BLaER1 treated with 17β-estradiol and CSF1 and Interleukin-3, amounts not matched to agents 10 nM and 100 nM (cell line): ENCODE measurements at regions not wholly inside any gene's neighbourhood (a gene's known extent, or its start where the extent isn't known, plus 50 kb on each side); places are given as distances from the start of the nearest gene placed in this dataset.
A peak's percentile ranks its signal among the peaks of the same experiment; 100 is the strongest.
"Not testable (repeated sequence)": the region's sequence is repeated elsewhere in the genome, so short reads cannot be mapped to it uniquely, and the experiment has no call there.

Experiments
- H3K27ac ChIP-seq, 11 experiments: shearing (Covaris generic); formaldehyde crosslinking; 2 replicates each; pipeline ENCODE4 v1.8.1; 2022
- H3K27me3 ChIP-seq, 11 experiments: shearing (Covaris generic); formaldehyde crosslinking; 2 replicates each; pipeline ENCODE4 v1.8.1; 2022
- H3K36me3 ChIP-seq, 11 experiments: shearing (Covaris generic); formaldehyde crosslinking; 2 replicates each; pipeline ENCODE4 v1.8.1; 2022
- H3K4me1 ChIP-seq, 10 experiments: shearing (Covaris generic); formaldehyde crosslinking; 2 replicates each; pipeline ENCODE4 v1.8.1; 2022
- H3K4me2 ChIP-seq, 11 experiments: shearing (Covaris generic); formaldehyde crosslinking; 2 replicates each; pipeline ENCODE4 v1.8.1; 2022
- H3K4me3 ChIP-seq, 10 experiments: shearing (Covaris generic); formaldehyde crosslinking; 2 replicates each; pipeline ENCODE4 v1.8.1; 2022
- H3K9ac ChIP-seq, 11 experiments: shearing (Covaris generic); formaldehyde crosslinking; 2 replicates each; pipeline ENCODE4 v1.8.1; 2022
- H3K9me3 ChIP-seq, 11 experiments: shearing (Covaris generic); formaldehyde crosslinking; replicated peaks in 1 of 11; 2 replicates each; pipeline ENCODE4 v1.8.1; 2022
- H4K20me1 ChIP-seq, 11 experiments: shearing (Covaris generic); formaldehyde crosslinking; 2 replicates each; pipeline ENCODE4 v1.8.1; 2022
- Cebpa-rat ChIP-seq, 11 experiments: shearing (Covaris generic); IDR thresholded peaks; 2 replicates each; pipeline ENCODE4 v1.8.1; 2022

DNA sequence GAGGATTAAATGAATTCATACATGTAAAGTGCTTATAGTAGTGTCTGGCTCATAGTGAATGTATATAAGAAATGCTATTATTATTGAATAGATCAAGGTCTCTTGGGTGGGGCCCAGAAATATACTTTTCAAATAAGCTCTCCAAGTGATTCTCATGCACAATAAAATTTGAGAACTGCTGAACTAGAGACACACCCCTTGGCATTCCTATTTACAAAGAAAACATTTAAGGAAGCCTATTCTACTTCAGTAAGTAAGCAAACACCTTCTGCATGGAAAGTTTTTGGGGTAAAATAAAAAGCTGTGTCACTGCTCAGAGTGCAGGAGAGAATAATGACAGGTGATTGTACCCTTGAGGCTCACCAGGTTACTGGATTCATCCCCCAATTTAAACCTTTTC, 75.2 kb downstream of the EOMES start:
- Histone ChIP-seq H3K4me1 (no peaks in the 10 kb centered on the region), H3K36me3 (no peaks in the 10 kb centered on the region), H3K27ac (no peak overlapping the region), H3K4me3 (no peak overlapping the region), H3K9me3 (no peaks in the 10 kb centered on the region), H3K27me3 (no peaks in the 10 kb centered on the region), H3K9ac (no peak overlapping the region), H4K20me1 (no peaks in the 10 kb centered on the region), H3K4me2 (no peak overlapping the region)
- no peak for TF ChIP-seq Cebpa-rat (IDR thresholded peaks at IDR 0.05)

DNA sequence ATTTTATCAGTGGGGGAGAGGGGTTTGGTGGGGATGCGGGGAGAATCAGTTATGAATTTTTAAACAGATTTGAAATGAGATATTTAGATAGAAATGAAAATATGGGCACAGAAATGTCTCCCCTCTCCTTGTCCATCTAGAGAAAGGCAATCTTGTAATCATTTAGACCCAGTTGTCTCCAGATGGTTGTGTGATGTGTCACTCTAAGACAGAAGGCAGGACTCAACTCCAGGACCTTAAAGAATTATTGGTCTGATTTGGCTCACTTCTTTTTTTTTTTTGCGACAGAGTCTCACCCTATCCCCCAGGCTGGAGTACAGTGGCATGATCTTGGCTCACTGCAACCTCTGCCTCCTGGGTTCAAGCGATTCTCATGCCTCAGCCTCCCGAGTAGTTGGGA, 77.2 kb downstream of the EOMES start:
- Histone ChIP-seq H3K4me3 (no peak overlapping the region), H3K27ac (no peak overlapping the region), H3K36me3 (no peaks in the 10 kb centered on the region), H3K9me3 (no peaks in the 10 kb centered on the region), H3K4me1 (no peaks in the 10 kb centered on the region), H4K20me1 (no peaks in the 10 kb centered on the region), H3K27me3 (no peaks in the 10 kb centered on the region), H3K9ac (no peak overlapping the region), H3K4me2 (no peak overlapping the region)
- no peak for TF ChIP-seq Cebpa-rat (IDR thresholded peaks at IDR 0.05)

DNA sequence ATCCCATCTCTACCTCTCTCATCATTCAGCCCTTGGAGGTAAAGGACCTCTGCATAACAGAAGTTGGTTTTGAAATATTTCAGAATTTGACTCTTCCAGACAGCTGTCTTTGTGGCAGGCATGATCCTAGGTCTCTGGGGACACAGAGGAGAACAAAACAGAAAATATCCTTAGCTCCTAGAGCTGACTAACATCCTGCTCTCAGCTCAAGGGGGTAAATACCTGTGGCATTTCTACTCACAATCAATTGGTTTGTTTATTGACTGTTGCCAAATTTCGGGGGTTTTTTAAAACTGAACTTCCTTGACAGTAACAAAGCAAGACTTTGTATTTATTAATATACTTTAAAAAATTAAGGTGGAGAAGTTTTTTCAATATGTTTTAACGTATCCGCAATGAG, 78.8 kb downstream of the EOMES start:
- Histone ChIP-seq H3K4me2 (no peak overlapping the region), H3K27me3 (no peaks in the 10 kb centered on the region), H3K9me3 (no peaks in the 10 kb centered on the region), H3K4me3 (no peak overlapping the region), H3K27ac (no peak overlapping the region), H3K36me3 (no peaks in the 10 kb centered on the region), H4K20me1 (no peaks in the 10 kb centered on the region), H3K4me1 (peaks cover 0 to 6% (median 5%) of the 10 kb centered on the region in 10 experiments; a peak in 9 of 20 replicates), H3K9ac (no peak overlapping the region)
- no peak for TF ChIP-seq Cebpa-rat (IDR thresholded peaks at IDR 0.05)

DNA sequence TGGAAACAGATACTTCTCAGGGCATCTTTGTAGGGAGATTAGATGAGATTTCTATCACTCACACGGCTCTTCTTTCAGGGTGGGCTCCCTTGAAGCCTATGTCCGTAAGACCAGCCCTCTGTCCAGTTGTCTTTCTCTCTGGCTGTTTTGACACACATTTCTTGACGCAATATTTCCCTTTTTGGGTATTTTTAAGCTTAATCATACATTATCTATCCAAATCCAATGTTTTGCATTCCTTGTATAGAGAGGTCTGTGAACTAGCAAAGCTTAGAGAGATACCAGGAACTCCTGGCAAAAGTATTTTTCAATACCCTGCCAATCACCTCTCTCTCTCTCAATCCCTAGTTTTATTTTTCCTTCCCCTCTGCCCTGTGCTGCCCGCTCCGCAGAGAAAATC, 79.3 kb downstream of the EOMES start:
- H3K27ac ChIP-seq, result no peak overlapping the region
- no peak for TF ChIP-seq Cebpa-rat (IDR thresholded peaks at IDR 0.05)
- H3K36me3 ChIP-seq, result no peaks in the 10 kb centered on the region
- no peak overlapping the region for H3K4me3 ChIP-seq
- no peaks in the 10 kb centered on the region for H3K9me3 ChIP-seq
- no peak overlapping the region for H3K9ac ChIP-seq
- peaks cover 0 to 6% (median 5%) of the 10 kb centered on the region in 10 experiments; a peak in 9 of 20 replicates for H3K4me1 ChIP-seq
- H3K4me2 ChIP-seq, result no peak overlapping the region
- no peaks in the 10 kb centered on the region for H3K27me3 ChIP-seq
- no peaks in the 10 kb centered on the region for H4K20me1 ChIP-seq

DNA sequence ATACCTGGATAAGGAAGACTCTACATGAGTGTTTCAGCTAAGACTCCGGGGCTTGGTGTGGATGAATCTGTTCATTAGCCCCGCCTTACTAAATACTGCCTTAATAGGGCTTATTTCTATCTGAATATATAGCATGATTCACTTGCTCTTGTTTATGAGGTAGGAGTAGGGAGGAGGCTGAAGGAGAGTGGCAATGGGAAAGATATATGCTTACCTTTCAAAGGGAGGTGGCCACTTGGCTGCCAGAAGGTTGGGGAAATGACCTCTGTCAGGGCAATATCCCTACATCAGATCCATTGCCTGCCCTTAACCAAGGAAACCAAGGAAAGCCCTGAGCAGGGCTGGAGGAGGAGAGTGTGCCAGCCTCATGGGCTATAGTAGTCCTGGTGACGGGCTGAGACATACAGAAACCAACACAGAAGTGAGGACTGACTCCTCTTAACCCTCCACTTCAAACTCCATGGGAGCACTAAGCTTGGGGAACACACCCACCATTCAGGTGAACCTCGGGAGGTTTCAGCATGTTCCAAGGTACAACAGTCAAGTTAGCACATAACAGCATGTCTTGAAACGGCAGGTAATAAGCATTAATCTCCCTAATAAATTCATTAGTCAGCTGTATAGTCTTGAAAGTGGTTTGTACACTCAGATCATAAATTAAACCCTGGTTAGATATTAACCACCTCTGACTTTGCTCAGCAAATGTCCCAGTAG, 80.1 kb downstream of the EOMES start:
- Histone ChIP-seq H3K27me3 (no peaks in the 10 kb centered on the region), H3K4me2 (no peak overlapping the region), H3K27ac (no peak overlapping the region), H3K9ac (no peak overlapping the region), H3K9me3 (no peaks in the 10 kb centered on the region), H4K20me1 (no peaks in the 10 kb centered on the region), H3K4me1 (peaks cover 0 to 6% (median 5%) of the 10 kb centered on the region in 10 experiments; a peak in 9 of 20 replicates), H3K4me3 (no peak overlapping the region), H3K36me3 (no peaks in the 10 kb centered on the region)
- no peak for TF ChIP-seq Cebpa-rat (IDR thresholded peaks at IDR 0.05)

DNA sequence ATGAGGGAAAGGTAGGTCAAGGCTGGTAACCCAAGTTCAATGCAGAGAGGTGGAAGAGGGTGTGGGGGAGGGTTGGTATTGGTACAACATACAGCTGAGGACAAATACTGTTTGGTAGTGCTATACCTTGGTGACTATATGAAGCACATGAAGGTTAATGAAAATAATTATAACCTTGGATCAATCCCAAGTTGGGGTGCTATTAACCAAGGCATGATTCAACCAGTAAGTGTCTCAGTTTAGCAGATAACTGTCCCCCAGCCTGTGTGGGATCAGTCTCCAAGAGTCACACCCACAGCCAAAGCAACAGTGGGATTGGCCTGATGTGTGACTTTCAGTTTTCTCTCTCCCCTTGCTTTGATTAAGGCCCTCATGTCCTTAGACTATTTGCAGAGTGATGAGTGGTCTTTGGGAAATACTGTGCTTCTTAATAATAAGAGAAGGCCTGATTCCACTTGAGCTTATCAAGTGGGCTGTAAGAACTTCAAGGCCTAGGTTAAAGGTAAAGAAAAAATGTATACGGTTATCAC, 80.8 kb downstream of the EOMES start:
- no peak overlapping the region for H3K4me2 ChIP-seq
- no peak overlapping the region for H3K27ac ChIP-seq
- H3K9me3 ChIP-seq, result no peaks in the 10 kb centered on the region
- H3K9ac ChIP-seq, result no peak overlapping the region
- H3K27me3 ChIP-seq, result no peaks in the 10 kb centered on the region
- TF ChIP-seq Cebpa-rat (IDR thresholded peaks at IDR 0.05), result no peak
- H3K4me3 ChIP-seq, result no peak overlapping the region
- no peaks in the 10 kb centered on the region for H3K36me3 ChIP-seq
- H3K4me1 ChIP-seq, result peaks cover 0 to 6% (median 5%) of the 10 kb centered on the region in 10 experiments; a peak in 9 of 20 replicates
- no peaks in the 10 kb centered on the region for H4K20me1 ChIP-seq

DNA sequence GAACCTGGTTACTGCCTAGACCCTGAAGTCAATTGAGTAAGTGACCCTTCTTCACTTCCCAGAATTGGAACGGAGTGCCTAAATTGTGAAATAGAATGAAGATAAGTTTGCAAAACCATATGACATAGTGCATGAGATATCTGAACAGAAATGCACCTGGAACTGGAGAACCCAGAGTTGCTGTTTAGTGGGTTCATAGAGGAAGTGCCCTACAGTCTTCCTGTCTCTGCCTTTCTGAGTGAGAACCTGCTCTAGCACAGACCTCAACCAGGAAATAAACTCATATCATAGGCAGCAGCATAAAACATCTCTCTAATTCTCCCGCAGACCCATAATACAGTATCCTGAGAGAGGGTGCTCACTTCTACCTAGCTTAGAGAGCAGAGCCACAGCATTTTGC, 82.9 kb downstream of the EOMES start:
- Histone ChIP-seq H3K9me3 (peaks cover 0 to 4% (median 0%) of the 10 kb centered on the region in 11 experiments; a peak in 2 of 22 replicates), H4K20me1 (no peaks in the 10 kb centered on the region), H3K36me3 (no peaks in the 10 kb centered on the region), H3K4me3 (no peak overlapping the region), H3K9ac (no peak overlapping the region), H3K27me3 (peaks cover 3 to 6% (median 4%) of the 10 kb centered on the region in 11 experiments), H3K27ac (no peak overlapping the region), H3K4me1 (peaks cover 0 to 8% (median 5%) of the 10 kb centered on the region in 10 experiments; a peak in 9 of 20 replicates), H3K4me2 (peak overlapping the region in 4 of 11 experiments; percentile 5 to 25 (median 15); a peak in 4 of 22 replicates)
- TF ChIP-seq Cebpa-rat (IDR thresholded peaks at IDR 0.05), result no peak

DNA sequence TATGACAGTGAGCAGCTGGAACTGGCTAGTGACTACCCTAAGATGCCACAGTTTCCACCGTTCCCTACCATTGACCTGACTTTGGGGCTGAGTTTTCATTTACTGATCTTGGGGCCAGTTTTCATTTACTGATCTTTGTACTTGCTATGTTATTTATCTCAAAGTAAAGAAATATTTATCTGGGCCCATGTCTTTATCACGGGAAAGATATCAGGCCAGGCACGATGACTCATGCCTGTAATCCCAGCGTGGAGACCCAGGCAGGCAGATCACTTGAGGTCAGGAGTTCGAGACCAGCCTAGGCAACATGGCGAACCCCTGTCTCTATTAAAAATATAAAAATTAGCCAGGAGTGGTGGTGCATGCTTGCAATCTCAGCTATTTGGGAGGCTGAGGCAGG, 83.5 kb downstream of the EOMES start:
- H3K36me3 ChIP-seq, result no peaks in the 10 kb centered on the region
- no peak overlapping the region for H3K4me2 ChIP-seq

DNA sequence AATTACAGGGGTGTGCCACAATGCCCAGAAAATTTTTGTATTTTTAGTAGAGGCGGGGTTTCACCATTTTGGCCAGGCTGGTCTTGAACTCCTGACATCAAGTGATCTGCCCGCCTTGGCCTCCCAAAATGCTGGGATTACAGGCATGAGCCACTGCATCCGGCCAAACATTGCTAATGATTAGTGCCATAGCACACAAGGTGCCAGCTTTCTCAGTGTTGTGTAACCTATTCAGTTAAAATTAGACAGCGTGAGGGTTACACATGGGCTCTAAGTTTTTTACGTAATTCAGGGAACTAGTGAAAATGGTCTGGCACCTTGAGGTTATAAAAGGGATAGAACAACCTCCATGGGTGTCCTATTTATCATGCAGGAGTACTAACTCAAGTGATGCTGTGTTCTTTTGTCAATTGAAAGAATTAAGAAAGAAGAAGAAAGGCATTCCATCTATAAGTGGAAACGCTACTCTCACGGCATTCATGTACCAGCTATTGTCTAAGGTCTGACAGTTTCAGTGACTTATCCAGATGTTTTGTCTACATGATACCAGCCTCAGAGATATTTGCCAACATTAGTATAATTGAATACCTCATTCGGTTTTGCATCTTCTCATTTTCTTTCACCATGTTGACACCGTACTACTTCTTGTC, 84.7 kb downstream of the EOMES start:
- no peaks in the 10 kb centered on the region for H4K20me1 ChIP-seq
- no peak overlapping the region for H3K4me3 ChIP-seq
- H3K9me3 ChIP-seq, result peaks cover 0 to 9% (median 0%) of the 10 kb centered on the region in 11 experiments; a peak in 3 of 22 replicates
- H3K4me1 ChIP-seq, result peaks cover 4 to 17% (median 12%) of the 10 kb centered on the region in 10 experiments; a peak in 13 of 20 replicates
- peaks cover 21 to 24% (median 22%) of the 10 kb centered on the region in 11 experiments for H3K27me3 ChIP-seq
- H3K36me3 ChIP-seq, result no peaks in the 10 kb centered on the region
- H3K9ac ChIP-seq, result no peak overlapping the region
- no peak overlapping the region for H3K4me2 ChIP-seq
- no peak for TF ChIP-seq Cebpa-rat (IDR thresholded peaks at IDR 0.05)
- H3K27ac ChIP-seq, result no peak overlapping the region

More for the DNA sequence above, 83.5 kb downstream of the EOMES start:
- Histone ChIP-seq H3K27me3 (peaks cover 10 to 13% (median 11%) of the 10 kb centered on the region in 11 experiments), H3K9me3 (peaks cover 0 to 9% (median 0%) of the 10 kb centered on the region in 11 experiments; a peak in 3 of 22 replicates), H3K4me1 (peaks cover 0 to 8% (median 5%) of the 10 kb centered on the region in 10 experiments; a peak in 9 of 20 replicates), H3K27ac (no peak overlapping the region), H3K4me3 (no peak overlapping the region), H4K20me1 (no peaks in the 10 kb centered on the region), H3K9ac (no peak overlapping the region)
- TF ChIP-seq Cebpa-rat (IDR thresholded peaks at IDR 0.05), result no peak

DNA sequence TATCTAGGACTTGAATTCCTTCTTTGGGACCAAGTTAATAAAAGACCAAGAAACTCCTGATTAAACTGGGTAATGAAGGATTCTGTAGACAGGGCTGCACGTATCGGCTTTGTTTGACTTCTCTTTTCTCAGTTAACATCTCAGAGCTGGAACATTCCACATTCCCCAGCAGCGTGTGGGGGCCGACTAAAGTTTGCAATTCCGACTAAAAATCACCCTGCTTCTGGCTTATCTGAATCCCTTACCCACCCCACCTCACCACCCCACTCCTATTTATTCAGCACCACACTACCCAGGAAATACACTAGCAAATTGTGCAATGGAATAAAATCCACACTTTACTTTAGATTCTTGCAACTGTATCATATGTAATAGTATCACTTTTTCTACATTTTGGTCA, 87.1 kb downstream of the EOMES start:
- H3K36me3 ChIP-seq, H3K9ac ChIP-seq, H3K9me3 ChIP-seq, H3K4me2 ChIP-seq, H3K27ac ChIP-seq, H3K4me3 ChIP-seq, H4K20me1 ChIP-seq: not testable (repeated sequence)
- H3K4me1 ChIP-seq, result peaks cover 4 to 18% (median 12%) of the 10 kb centered on the region in 10 experiments; a peak in 13 of 20 replicates
- H3K27me3 ChIP-seq, result peaks cover 26 to 40% (median 36%) of the 10 kb centered on the region in 11 experiments
